GM12892 (cell line): ENCODE measurements at regions not wholly inside any gene's neighbourhood (a gene's known extent, or its start where the extent isn't known, plus 50 kb on each side); places are given as distances from the start of the nearest gene placed in this dataset.

Experiments
- POLR2A ChIP-seq: IDR thresholded peaks from 2 replicates; pipeline ENCODE4 v1.6.1; 2011; ENCODE audit warnings: low read depth, low read length, control low read depth
- POLR2AphosphoS5 ChIP-seq: IDR thresholded peaks from 2 replicates; pipeline ENCODE4 v1.6.1; 2011; ENCODE audit warnings: low read depth, low read length, control low read depth
- TAF1 ChIP-seq: IDR thresholded peaks from 2 replicates; pipeline ENCODE4 v1.6.1; 2011; ENCODE audit warnings: low read depth, mild to moderate bottlenecking, control low read depth, low read length, borderline replicate concordance

GRCh38 chr5:53739111-53739510 lies 178.7 kb downstream of the NDUFS4 start:
- TF ChIP-seq TAF1 (no peak), POLR2AphosphoS5 (no peak), POLR2A (no peak)
